Cardiac muscle cell (in vitro differentiated cells and primary cell): ENCODE measurements at regions not wholly inside any gene's neighbourhood (a gene's known extent, or its start where the extent isn't known, plus 50 kb on each side); places are given as distances from the start of the nearest gene placed in this dataset.

Source experiments
- DNase-seq, 2 donors: peaks; one replicate each; pipeline versions ENCODE4 v3.0.0 to v3.0.0-alpha.2; 2010 to 2017; ENCODE audit warnings: low read depth in 1 of 2, low spot score in 1 of 2
- H3K27ac ChIP-seq: fragments of 200-600 bp; sonication (generic); 2 replicates; pipeline ENCODE4 v1.5.1; 2016
- H3K27me3 ChIP-seq: fragments of 200-600 bp; sonication (generic); 2 replicates; pipeline ENCODE4 v1.6.0; 2016; ENCODE audit warnings: control low read depth
- H3K36me3 ChIP-seq: fragments of 200-600 bp; sonication (generic); 2 replicates; pipeline ENCODE4 v1.5.1; 2016; ENCODE audit warnings: control low read depth
- H3K4me1 ChIP-seq: fragments of 200-600 bp; sonication (generic); 2 replicates; pipeline ENCODE4 v1.8.1; 2017; ENCODE audit warnings: low read depth, mild to moderate bottlenecking, mixed run types
- H3K4me3 ChIP-seq: fragments of 200-600 bp; sonication (generic); 2 replicates; pipeline ENCODE4 v1.5.1; 2016; ENCODE audit warnings: mild to moderate bottlenecking
- H3K9me3 ChIP-seq: fragments of 200-600 bp; sonication (generic); 2 replicates; pipeline ENCODE4 v1.5.1; 2017; ENCODE audit warnings: low read depth, mild to moderate bottlenecking, control low read depth
- CTCF ChIP-seq: IDR thresholded peaks from 2 replicates; pipeline ENCODE4 v1.5.1; 2012; ENCODE audit warnings: low read depth, mild to moderate bottlenecking, low read length

GRCh38 chr14:97039717-97040363, 242.7 kb downstream of the VRK1 start:
- H3K4me1 ChIP-seq = no peaks in the 10 kb centered on the region
- H3K27ac ChIP-seq = no peak overlapping the region
- H3K4me3 ChIP-seq = no peak overlapping the region
- H3K27me3 ChIP-seq = peaks cover 2% of the 10 kb centered on the region
- DNase-seq = no peak
- TF ChIP-seq CTCF = no peak
- H3K9me3 ChIP-seq = no peaks in the 10 kb centered on the region
- no peaks in the 10 kb centered on the region for H3K36me3 ChIP-seq

GRCh38 chr14:97046967-97047366, 249.8 kb downstream of the VRK1 start:
- Histone ChIP-seq H3K9me3 (no peaks in the 10 kb centered on the region), H3K4me1 (no peaks in the 10 kb centered on the region), H3K27me3 (no peaks in the 10 kb centered on the region), H3K4me3 (no peak overlapping the region), H3K27ac (no peak overlapping the region), H3K36me3 (no peaks in the 10 kb centered on the region)
- no peak for DNase-seq
- no peak for TF ChIP-seq CTCF

GRCh38 chr14:97052001-97052400, 254.8 kb downstream of the VRK1 start:
- Histone ChIP-seq H3K36me3 (no peaks in the 10 kb centered on the region), H3K4me3 (no peak overlapping the region), H3K27ac (no peak overlapping the region), H3K9me3 (no peaks in the 10 kb centered on the region), H3K27me3 (no peaks in the 10 kb centered on the region), H3K4me1 (no peaks in the 10 kb centered on the region)
- no peak for TF ChIP-seq CTCF
- no peak for DNase-seq

- Histone ChIP-seq H3K4me1 (no peaks in the 10 kb centered on the region), H3K27ac (no peak overlapping the region), H3K4me3 (no peak overlapping the region), H3K36me3 (no peaks in the 10 kb centered on the region), H3K9me3 (no peaks in the 10 kb centered on the region), H3K27me3 (no peaks in the 10 kb centered on the region)
- no peak for DNase-seq
- TF ChIP-seq CTCF = no peak
Measured at GRCh38 chr14:97053941-97054340, 256.8 kb downstream of the VRK1 start.

GRCh38 chr14:97055355-97055754, 258.2 kb downstream of the VRK1 start:
- Histone ChIP-seq H3K9me3 (no peaks in the 10 kb centered on the region), H3K4me3 (no peak overlapping the region), H3K27me3 (no peaks in the 10 kb centered on the region), H3K27ac (no peak overlapping the region), H3K36me3 (no peaks in the 10 kb centered on the region), H3K4me1 (no peaks in the 10 kb centered on the region)
- TF ChIP-seq CTCF = no peak
- DNase-seq = no peak

GRCh38 chr14:97056086-97056485, 258.9 kb downstream of the VRK1 start:
- TF ChIP-seq CTCF = no peak
- no peaks in the 10 kb centered on the region for H3K27me3 ChIP-seq
- no peak for DNase-seq

More at GRCh38 chr14:97056086-97056485, 258.9 kb downstream of the VRK1 start:
- Histone ChIP-seq H3K9me3 (no peaks in the 10 kb centered on the region), H3K4me3 (no peak overlapping the region), H3K36me3 (no peaks in the 10 kb centered on the region), H3K27ac (no peak overlapping the region), H3K4me1 (no peaks in the 10 kb centered on the region)
